CD4-positive, alpha-beta memory T cell (primary cell): ENCODE measurements at regions not wholly inside any gene's neighbourhood (a gene's known extent, or its start where the extent isn't known, plus 50 kb on each side); places are given as distances from the start of the nearest gene placed in this dataset.

Experiments
- CTCF ChIA-PET: fragments of 350-600 bp; sonication (Branson Sonifier 250); formaldehyde crosslinking; loops from one replicate; lab custom pipeline; 2021; ENCODE audit warnings: inconsistent platforms; ENCODE audit not compliant: partially characterized antibody; lab: Charles Lee
- POLR2A ChIA-PET: fragments of 350-600 bp; sonication (Branson Sonifier 250); formaldehyde crosslinking; loops from one replicate; lab custom pipeline; 2021; ENCODE audit not compliant: partially characterized antibody; lab: Charles Lee
- DNase-seq, 5 donors: peaks; one replicate each; pipeline versions ENCODE4 v3.0.0 to v3.0.0-alpha.2; 2020 to 2022; ENCODE audit warnings: mixed read lengths in 1 of 5
- H3K27ac ChIP-seq: one replicate; pipeline ENCODE4 v1.7.0; 2013; ENCODE audit warnings: low read depth, low read length
- H3K27me3 ChIP-seq: 2 replicates; pipeline ENCODE4 v1.7.0; 2013; ENCODE audit warnings: mild to moderate bottlenecking, low read length, moderate library complexity; ENCODE audit not compliant: insufficient read depth
- H3K36me3 ChIP-seq: 2 replicates; pipeline ENCODE4 v1.7.0; 2013; ENCODE audit warnings: mild to moderate bottlenecking, low read length, moderate library complexity; ENCODE audit not compliant: insufficient read depth
- H3K4me1 ChIP-seq: 2 replicates; pipeline ENCODE4 v1.7.0; 2013; ENCODE audit warnings: mild to moderate bottlenecking, low read length, moderate library complexity; ENCODE audit not compliant: insufficient read depth
- H3K4me3 ChIP-seq, 2 donors: one replicate each; pipeline ENCODE4 v1.7.0; 2013; ENCODE audit warnings: low read length in 2 of 2, mild to moderate bottlenecking in 1 of 2
- H3K9me3 ChIP-seq, 2 donors: one replicate each; pipeline ENCODE4 v1.7.0; 2013; ENCODE audit warnings: low read length in 2 of 2, control low read depth in 1 of 2; ENCODE audit not compliant: control insufficient read depth in 1 of 2
- H3K27ac Mint-ChIP-seq, 7 donors: one replicate each; pipeline ENCODE4 v1.8.0; 2020 to 2021; ENCODE audit warnings: mixed read lengths in 7 of 7, mild to moderate bottlenecking in 6 of 7, inconsistent platforms in 3 of 7, moderate library complexity in 3 of 7
- H3K27me3 Mint-ChIP-seq, 2 donors: one replicate each; pipeline ENCODE4 v1.8.0; 2020 to 2021; ENCODE audit warnings: mixed read lengths in 2 of 2
- H3K36me3 Mint-ChIP-seq, 2 donors: one replicate each; pipeline ENCODE4 v1.8.0; 2020 to 2021; ENCODE audit warnings: mixed read lengths in 2 of 2, inconsistent platforms in 1 of 2, mild to moderate bottlenecking in 1 of 2
- H3K4me1 Mint-ChIP-seq, 4 donors: one replicate each; pipeline ENCODE4 v1.8.0; 2020 to 2021; ENCODE audit warnings: mixed read lengths in 4 of 4, mild to moderate bottlenecking in 1 of 4
- H3K4me3 Mint-ChIP-seq, 8 donors: one replicate each; pipeline ENCODE4 v1.8.0; 2020 to 2021; ENCODE audit warnings: mixed read lengths in 8 of 8, mild to moderate bottlenecking in 7 of 8, moderate library complexity in 6 of 8, inconsistent platforms in 3 of 8
- H3K9me3 Mint-ChIP-seq, 8 donors: one replicate each; pipeline ENCODE4 v1.8.0; 2020 to 2021; ENCODE audit warnings: mixed read lengths in 8 of 8, mild to moderate bottlenecking in 5 of 8, inconsistent platforms in 3 of 8, moderate library complexity in 1 of 8
- intact Hi-C: fragments of 100-400 bp; cut with micrococcal nuclease; formaldehyde crosslinking; loops from one replicate; pipeline ENCODE4 v1.15.1; 2023

GRCh38 chr7:117961235-117961634, 88.0 kb upstream of the CTTNBP2 start:
- H3K36me3 ChIP-seq: no peaks in the 10 kb centered on the region
- H3K36me3 Mint-ChIP-seq: no peaks in the 10 kb centered on the region
- peaks cover 1 to 2% of the 10 kb centered on the region in 2 donors for H3K27me3 Mint-ChIP-seq
- no peak overlapping the region for H3K4me3 ChIP-seq
- no peak overlapping the region for H3K4me3 Mint-ChIP-seq
- POLR2A ChIA-PET: no interaction called here
- no peak overlapping the region for H3K27ac Mint-ChIP-seq
- peaks cover 0 to 4% (median 0%) of the 10 kb centered on the region in 8 donors for H3K9me3 Mint-ChIP-seq
- H3K27me3 ChIP-seq: no peaks in the 10 kb centered on the region
- CTCF ChIA-PET: no interaction called here
- H3K4me1 Mint-ChIP-seq: no peaks in the 10 kb centered on the region
- H3K4me1 ChIP-seq: no peaks in the 10 kb centered on the region
- H3K27ac ChIP-seq: no peak overlapping the region
- intact Hi-C loops: no loop called here
- no peaks in the 10 kb centered on the region for H3K9me3 ChIP-seq
- no peak for DNase-seq

GRCh38 chr7:117962366-117962994, 89.2 kb upstream of the CTTNBP2 start:
- DNase-seq: no peak
- intact Hi-C loops: no loop called here
- POLR2A ChIA-PET: no interaction called here
- CTCF ChIA-PET: no interaction called here
- H3K9me3 ChIP-seq: no peaks in the 10 kb centered on the region
- no peak overlapping the region for H3K4me3 ChIP-seq
- Mint-ChIP-seq H3K4me3 (no peak overlapping the region), H3K4me1 (no peaks in the 10 kb centered on the region), H3K9me3 (peaks cover 0 to 10% (median 2%) of the 10 kb centered on the region in 8 donors), H3K36me3 (no peaks in the 10 kb centered on the region), H3K27ac (no peak overlapping the region), H3K27me3 (peaks cover 0 to 1% of the 10 kb centered on the region in 2 donors)
- H3K4me1 ChIP-seq: no peaks in the 10 kb centered on the region
- H3K27me3 ChIP-seq: no peaks in the 10 kb centered on the region
- H3K27ac ChIP-seq: no peak overlapping the region
- H3K36me3 ChIP-seq: no peaks in the 10 kb centered on the region

GRCh38 chr7:117963264-117964197, 90.3 kb upstream of the CTTNBP2 start:
- Histone ChIP-seq H3K27ac (no peak overlapping the region), H3K36me3 (no peaks in the 10 kb centered on the region), H3K27me3 (no peaks in the 10 kb centered on the region), H3K9me3 (no peaks in the 10 kb centered on the region), H3K4me1 (no peaks in the 10 kb centered on the region), H3K4me3 (no peak overlapping the region)
- intact Hi-C loops: no loop called here
- H3K4me1 Mint-ChIP-seq: no peaks in the 10 kb centered on the region
- peaks cover 0 to 1% of the 10 kb centered on the region in 2 donors for H3K27me3 Mint-ChIP-seq
- H3K4me3 Mint-ChIP-seq: no peak overlapping the region
- H3K36me3 Mint-ChIP-seq: no peaks in the 10 kb centered on the region
- ChIA-PET CTCF (no interaction called here), POLR2A (no interaction called here)
- DNase-seq: no peak
- H3K27ac Mint-ChIP-seq: no peak overlapping the region
- H3K9me3 Mint-ChIP-seq: peaks cover 0 to 10% (median 3%) of the 10 kb centered on the region in 8 donors

- H3K4me1 ChIP-seq: no peaks in the 10 kb centered on the region
- no peaks in the 10 kb centered on the region for H3K27me3 ChIP-seq
- H3K9me3 Mint-ChIP-seq: peaks cover 0 to 7% (median 3%) of the 10 kb centered on the region in 8 donors
- H3K36me3 ChIP-seq: no peaks in the 10 kb centered on the region
- intact Hi-C loops: no loop called here
- no peaks in the 10 kb centered on the region for H3K4me1 Mint-ChIP-seq
- H3K27ac ChIP-seq: no peak overlapping the region
- no peaks in the 10 kb centered on the region for H3K36me3 Mint-ChIP-seq
- POLR2A ChIA-PET: no interaction called here
- no peaks in the 10 kb centered on the region for H3K27me3 Mint-ChIP-seq
- no peak overlapping the region for H3K4me3 Mint-ChIP-seq
- H3K9me3 ChIP-seq: no peaks in the 10 kb centered on the region
- no peak for DNase-seq
- CTCF ChIA-PET: no interaction called here
- no peak overlapping the region for H3K4me3 ChIP-seq
- H3K27ac Mint-ChIP-seq: no peak overlapping the region
Measured at GRCh38 chr7:117970801-117971200, 97.6 kb upstream of the CTTNBP2 start.

- H3K4me3 ChIP-seq: no peak overlapping the region
- intact Hi-C loops: no loop called here
- no peaks in the 10 kb centered on the region for H3K4me1 ChIP-seq
- H3K27ac ChIP-seq: no peak overlapping the region
- H3K36me3 Mint-ChIP-seq: no peaks in the 10 kb centered on the region
- peaks cover 0 to 6% (median 1%) of the 10 kb centered on the region in 8 donors for H3K9me3 Mint-ChIP-seq
- no peaks in the 10 kb centered on the region for H3K27me3 ChIP-seq
- DNase-seq: no peak
- no peaks in the 10 kb centered on the region for H3K36me3 ChIP-seq
- no peak overlapping the region for H3K27ac Mint-ChIP-seq
- no peaks in the 10 kb centered on the region for H3K4me1 Mint-ChIP-seq
- H3K27me3 Mint-ChIP-seq: no peaks in the 10 kb centered on the region
- H3K4me3 Mint-ChIP-seq: no peak overlapping the region
- H3K9me3 ChIP-seq: no peaks in the 10 kb centered on the region
- CTCF ChIA-PET: no interaction called here
- POLR2A ChIA-PET: no interaction called here
Measured at GRCh38 chr7:117971556-117972244, 98.5 kb upstream of the CTTNBP2 start.

GRCh38 chr7:117972606-117973005, 99.4 kb upstream of the CTTNBP2 start:
- no peaks in the 10 kb centered on the region for H3K4me1 Mint-ChIP-seq
- peaks cover 0 to 6% (median 0%) of the 10 kb centered on the region in 8 donors for H3K9me3 Mint-ChIP-seq
- no peak overlapping the region for H3K4me3 Mint-ChIP-seq
- no peaks in the 10 kb centered on the region for H3K9me3 ChIP-seq
- CTCF ChIA-PET: no interaction called here
- no peak for DNase-seq
- H3K27me3 Mint-ChIP-seq: no peaks in the 10 kb centered on the region
- intact Hi-C loops: no loop called here
- no peak overlapping the region for H3K27ac Mint-ChIP-seq
- no peak overlapping the region for H3K4me3 ChIP-seq
- no peaks in the 10 kb centered on the region for H3K4me1 ChIP-seq
- no peaks in the 10 kb centered on the region for H3K36me3 Mint-ChIP-seq
- no peak overlapping the region for H3K27ac ChIP-seq
- H3K27me3 ChIP-seq: no peaks in the 10 kb centered on the region
- POLR2A ChIA-PET: no interaction called here
- H3K36me3 ChIP-seq: no peaks in the 10 kb centered on the region

- ChIA-PET POLR2A (no interaction called here), CTCF (no interaction called here)
- peaks cover 0 to 2% (median 0%) of the 10 kb centered on the region in 8 donors for H3K9me3 Mint-ChIP-seq
- H3K4me3 Mint-ChIP-seq: no peak overlapping the region
- H3K4me1 Mint-ChIP-seq: no peaks in the 10 kb centered on the region
- Histone ChIP-seq H3K9me3 (no peaks in the 10 kb centered on the region), H3K4me1 (no peaks in the 10 kb centered on the region), H3K27me3 (no peaks in the 10 kb centered on the region), H3K27ac (no peak overlapping the region), H3K4me3 (no peak overlapping the region), H3K36me3 (no peaks in the 10 kb centered on the region)
- no peaks in the 10 kb centered on the region for H3K36me3 Mint-ChIP-seq
- H3K27me3 Mint-ChIP-seq: no peaks in the 10 kb centered on the region
- no peak overlapping the region for H3K27ac Mint-ChIP-seq
- DNase-seq: no peak
- intact Hi-C loops: no loop called here
Measured at GRCh38 chr7:117973975-117974374, 100.7 kb upstream of the CTTNBP2 start.
